Neuronal stem cell (in vitro differentiated cells): ENCODE measurements at regions not wholly inside any gene's neighbourhood (a gene's known extent, or its start where the extent isn't known, plus 50 kb on each side); places are given as distances from the start of the nearest gene placed in this dataset.

Experiments used
- DNase-seq: peaks from one replicate; pipeline ENCODE4 v3.0.0-alpha.2; 2013; ENCODE audit warnings: low spot score
- H2AFZ ChIP-seq: one replicate; pipeline ENCODE4 v1.6.1; 2013; ENCODE audit warnings: mild to moderate bottlenecking, low read length, inconsistent platforms
- H2AK5ac ChIP-seq: 2 replicates; pipeline ENCODE4 v1.6.1; 2013; ENCODE audit warnings: low read depth, mild to moderate bottlenecking, inconsistent platforms, low read length, moderate library complexity, mixed read lengths
- H2BK120ac ChIP-seq: 2 replicates; pipeline ENCODE4 v1.6.1; 2013; ENCODE audit warnings: low read depth, mild to moderate bottlenecking, inconsistent platforms, low read length, moderate library complexity, mixed read lengths
- H2BK12ac ChIP-seq: one replicate; pipeline ENCODE4 v1.6.1; 2013; ENCODE audit warnings: low read length, inconsistent platforms
- H2BK15ac ChIP-seq: 2 replicates; pipeline ENCODE4 v1.6.1; 2013; ENCODE audit warnings: mild to moderate bottlenecking, low read length, inconsistent platforms, mixed read lengths
- H2BK5ac ChIP-seq: one replicate; pipeline ENCODE4 v1.6.1; 2013; ENCODE audit warnings: inconsistent platforms, mild to moderate bottlenecking, low read length, moderate library complexity
- H3K14ac ChIP-seq: one replicate; pipeline ENCODE4 v1.6.1; 2013; ENCODE audit warnings: low read length, inconsistent platforms
- H3K18ac ChIP-seq: 2 replicates; pipeline ENCODE4 v1.6.1; 2013; ENCODE audit warnings: low read length, inconsistent platforms
- H3K23ac ChIP-seq: 2 replicates; pipeline ENCODE4 v1.6.1; 2013; ENCODE audit warnings: low read depth, mild to moderate bottlenecking, mixed read lengths, low read length, inconsistent platforms; ENCODE audit not compliant: poor library complexity
- H3K27ac ChIP-seq: replicated peaks from 3 replicates; pipeline ENCODE4 v1.5.1; 2013; ENCODE audit warnings: low read length, inconsistent platforms
- H3K27me3 ChIP-seq, 3 experiments: 2 replicates each; pipeline ENCODE4 v1.6.1; 2013; ENCODE audit warnings: low read length in 3 of 3, mild to moderate bottlenecking in 2 of 3, inconsistent platforms in 1 of 3, low read depth in 1 of 3, mixed read lengths in 1 of 3, moderate library complexity in 1 of 3; ENCODE audit not compliant: control insufficient read depth in 3 of 3, insufficient read depth in 3 of 3
- H3K36me3 ChIP-seq, 2 donors: replicated peaks in 1 of 2; 2 replicates each; pipeline ENCODE4 v1.6.1; 2013; ENCODE audit warnings: low read length in 2 of 2; ENCODE audit not compliant: control insufficient read depth in 2 of 2, insufficient read depth in 2 of 2
- H3K4ac ChIP-seq: 2 replicates; pipeline ENCODE4 v1.6.1; 2013; ENCODE audit warnings: inconsistent platforms, mild to moderate bottlenecking, low read length, moderate library complexity
- H3K4me1 ChIP-seq, 2 donors: 1 replicate in 1 of 2; 2 replicates in 1 of 2; pipeline ENCODE4 v1.6.1; 2013; ENCODE audit warnings: low read length in 2 of 2, low read depth in 1 of 2; ENCODE audit not compliant: control insufficient read depth in 2 of 2, insufficient read depth in 1 of 2
- H3K4me2 ChIP-seq: one replicate; pipeline ENCODE4 v1.6.1; 2013; ENCODE audit warnings: mild to moderate bottlenecking, low read length, inconsistent platforms; ENCODE audit not compliant: insufficient read depth, poor library complexity, severe bottlenecking
- H3K4me3 ChIP-seq, 2 donors: 2 replicates each; pipeline ENCODE4 v1.5.1; 2013; ENCODE audit warnings: low read length in 2 of 2, mild to moderate bottlenecking in 2 of 2, inconsistent platforms in 1 of 2, moderate library complexity in 1 of 2
- H3K79me1 ChIP-seq: one replicate; pipeline ENCODE4 v1.6.1; 2013; ENCODE audit warnings: low read depth, mild to moderate bottlenecking, inconsistent platforms, low read length, moderate library complexity
- H3K9ac ChIP-seq: one replicate; pipeline ENCODE4 v1.6.1; 2013; ENCODE audit warnings: mild to moderate bottlenecking, low read depth, low read length, inconsistent platforms; ENCODE audit not compliant: poor library complexity
- H3K9me3 ChIP-seq, 2 donors: replicated peaks in 1 of 2; 2 replicates each; pipeline versions ENCODE3 to v1.6.1; 2013; ENCODE audit warnings: low read length in 2 of 2, mild to moderate bottlenecking in 2 of 2, inconsistent platforms in 1 of 2, low read depth in 1 of 2, mixed read lengths in 1 of 2, moderate library complexity in 1 of 2; ENCODE audit not compliant: control insufficient read depth in 2 of 2, insufficient read depth in 1 of 2
- H4K8ac ChIP-seq: one replicate; pipeline ENCODE4 v1.6.1; 2013; ENCODE audit warnings: low read depth, mild to moderate bottlenecking, inconsistent platforms, low read length, moderate library complexity
- H4K91ac ChIP-seq: one replicate; pipeline ENCODE4 v1.6.1; 2013; ENCODE audit warnings: low read length, low read depth, mild to moderate bottlenecking, inconsistent platforms; ENCODE audit not compliant: poor library complexity
- WGBS, 2 donors: extraction: QIAGEN DNeasy Blood & Tissue Kit; methylation state at CpG; one replicate each; pipeline ENCODE4 v1.1.7; 2013; ENCODE audit warnings: missing lambda C conversion rate in 2 of 2, mixed read lengths in 1 of 2; ENCODE audit not compliant: insufficient read length in 2 of 2, insufficient replicate concordance in 1 of 2; ENCODE audit errors: extremely low coverage in 2 of 2; 5-methylcytosine and 5-hydroxymethylcytosine counted together

DNA sequence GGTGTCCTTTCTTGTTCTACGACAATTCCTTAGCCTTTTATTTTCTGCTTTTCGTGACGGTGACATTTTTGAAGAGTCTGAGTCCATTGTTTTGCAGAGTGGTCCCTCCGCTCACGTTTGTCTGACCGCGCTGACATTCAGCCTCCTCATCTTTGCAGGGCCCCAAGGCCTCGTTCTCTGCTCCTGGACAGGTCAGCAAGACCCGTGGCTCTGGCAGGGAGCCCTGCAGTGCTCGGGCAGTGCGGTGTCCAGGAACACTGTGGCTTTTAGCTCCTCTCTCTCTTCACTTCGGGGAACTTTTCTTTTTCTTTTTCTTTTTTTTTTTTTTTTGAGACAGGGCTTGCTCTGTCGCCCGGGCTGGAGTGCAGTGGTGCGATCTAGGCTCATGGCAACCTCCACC lies 142.5 kb downstream of the DNAJB6 start:
- Histone ChIP-seq H4K8ac (no peak overlapping the region), H2BK5ac (no peak overlapping the region), H3K9ac (no peak overlapping the region), H2AFZ (no peak overlapping the region), H3K27ac (no peak overlapping the region), H2BK120ac (no peak overlapping the region), H3K18ac (no peak overlapping the region), H3K14ac (no peak overlapping the region), H3K36me3 (peaks cover 0 to 4% of the 10 kb centered on the region in 2 donors), H3K4me1 (no peaks in the 10 kb centered on the region), H3K4me3 (no peak overlapping the region), H2AK5ac (no peak overlapping the region), H3K79me1 (peaks cover 5% of the 10 kb centered on the region), H3K4ac (no peak overlapping the region), H2BK12ac (no peak overlapping the region), H3K4me2 (no peak overlapping the region), H3K9me3 (peaks cover 5 to 12% of the 10 kb centered on the region in 2 donors), H3K23ac (no peak overlapping the region), H2BK15ac (no peak overlapping the region), H3K27me3 (peaks cover 0 to 9% (median 0%) of the 10 kb centered on the region in 3 experiments), H4K91ac (no peak overlapping the region)
- no CpG with 5 or more reads among the region's 15 CpGs for WGBS, 2 donors
- DNase-seq: no peak

DNA sequence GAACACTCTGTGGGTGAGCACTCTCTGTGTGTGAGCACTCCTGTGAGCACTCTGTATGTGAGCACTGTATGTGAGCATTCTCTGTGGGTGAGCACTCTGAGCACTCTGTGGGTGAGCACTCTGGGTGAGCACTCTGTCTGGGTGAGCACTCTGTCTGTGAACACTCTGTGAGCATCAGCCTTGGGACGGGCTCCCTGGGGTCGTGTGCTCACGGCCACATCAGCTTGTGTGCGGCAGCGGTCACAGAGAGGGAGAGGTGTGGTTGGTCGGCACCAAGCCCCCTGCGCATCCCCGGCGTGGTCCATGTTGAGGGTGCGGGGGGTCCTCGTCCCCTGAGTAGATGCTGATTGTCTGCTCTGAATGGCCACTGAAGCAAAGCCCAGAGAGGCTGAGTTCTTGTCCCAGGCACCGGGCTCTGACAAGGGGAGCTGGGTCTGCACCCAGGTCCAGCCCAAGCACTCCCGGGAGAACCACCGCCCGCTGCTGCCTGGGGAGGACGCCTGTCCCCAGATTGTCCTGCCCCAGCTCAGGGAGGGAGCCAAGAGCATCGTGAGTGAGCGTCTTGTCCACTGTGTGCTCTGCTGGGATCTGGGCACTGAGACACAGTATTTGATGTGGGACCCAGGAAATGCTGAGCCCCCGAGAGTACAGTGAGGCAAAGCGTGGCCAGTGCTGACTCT lies 143.7 kb downstream of the DNAJB6 start:
- H2BK120ac ChIP-seq: no peak overlapping the region
- H3K14ac ChIP-seq: peak overlapping the region; percentile 40
- WGBS, 2 donors: no CpG with 5 or more reads among the region's 20 CpGs
- H2BK15ac ChIP-seq: no peak overlapping the region
- no peak overlapping the region for H4K91ac ChIP-seq
- H3K36me3 ChIP-seq: peaks cover 0 to 4% of the 10 kb centered on the region in 2 donors
- peaks cover 5% of the 10 kb centered on the region for H3K79me1 ChIP-seq
- H2AFZ ChIP-seq: no peak overlapping the region
- peak overlapping the region; percentile 54 for H2AK5ac ChIP-seq
- no peak overlapping the region for H2BK12ac ChIP-seq
- H3K27me3 ChIP-seq: peaks cover 0 to 8% (median 0%) of the 10 kb centered on the region in 3 experiments
- peak overlapping the region; percentile 58 for H3K23ac ChIP-seq
- H3K9me3 ChIP-seq: peaks cover 0 to 9% of the 10 kb centered on the region in 2 donors
- H4K8ac ChIP-seq: no peak overlapping the region
- no peak overlapping the region for H3K4me3 ChIP-seq
- H3K18ac ChIP-seq: peak overlapping the region; percentile 92
- no peak for DNase-seq
- no peak overlapping the region for H3K4me2 ChIP-seq
- H3K9ac ChIP-seq: no peak overlapping the region
- H3K4me1 ChIP-seq: no peaks in the 10 kb centered on the region
- H3K4ac ChIP-seq: no peak overlapping the region
- H3K27ac ChIP-seq: no peak overlapping the region
- H2BK5ac ChIP-seq: no peak overlapping the region

DNA sequence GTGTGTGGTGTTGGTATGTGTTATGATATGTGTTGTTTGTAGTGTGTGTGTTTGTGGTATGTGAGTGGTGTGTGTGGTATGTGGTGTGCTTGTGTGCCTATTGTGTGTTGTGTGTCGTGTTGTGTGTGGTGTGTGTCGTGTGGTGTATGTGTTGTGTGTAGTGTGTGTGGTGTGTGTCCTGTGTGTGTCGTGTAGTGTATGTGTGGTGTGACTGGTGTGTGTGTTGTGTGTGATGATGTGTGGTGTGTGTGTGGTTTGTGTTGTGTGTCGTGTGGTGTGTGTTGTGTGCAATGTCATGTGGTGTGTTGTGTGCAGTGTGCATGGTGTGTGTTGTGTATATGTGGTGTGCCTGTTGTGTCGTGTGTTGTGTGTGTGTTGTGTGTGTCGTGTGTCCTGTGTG lies 144.6 kb downstream of the DNAJB6 start:
- H3K79me1 ChIP-seq: peaks cover 5% of the 10 kb centered on the region
- H3K9ac ChIP-seq: no peak overlapping the region
- no peak overlapping the region for H3K23ac ChIP-seq
- H3K14ac ChIP-seq: peak overlapping the region; percentile 67
- H4K8ac ChIP-seq: peak overlapping the region; percentile 45
- H2BK5ac ChIP-seq: no peak overlapping the region
- H2BK15ac ChIP-seq: no peak overlapping the region
- peak overlapping the region in 1 of 2 donors; percentile 62 for H3K4me3 ChIP-seq
- H3K36me3 ChIP-seq: peaks cover 0 to 4% of the 10 kb centered on the region in 2 donors
- H2AK5ac ChIP-seq: no peak overlapping the region
- 100% methylated on average over 3 of the region's 6 CpGs; no CpG with 5 or more reads in 1 of the 2 donors for WGBS, 2 donors
- no peak overlapping the region for H2AFZ ChIP-seq
- H2BK12ac ChIP-seq: peak overlapping the region; percentile 69
- H4K91ac ChIP-seq: peak overlapping the region; percentile 69
- DNase-seq: no peak
- H3K27ac ChIP-seq: no peak overlapping the region
- peak overlapping the region; percentile 59 for H3K4ac ChIP-seq
- no peak overlapping the region for H3K4me2 ChIP-seq
- H3K9me3 ChIP-seq: peaks cover 0 to 9% of the 10 kb centered on the region in 2 donors
- no peak overlapping the region for H3K18ac ChIP-seq
- H3K27me3 ChIP-seq: peaks cover 0 to 8% (median 0%) of the 10 kb centered on the region in 3 experiments
- peaks cover 0 to 4% of the 10 kb centered on the region in 2 donors for H3K4me1 ChIP-seq
- H2BK120ac ChIP-seq: no peak overlapping the region

DNA sequence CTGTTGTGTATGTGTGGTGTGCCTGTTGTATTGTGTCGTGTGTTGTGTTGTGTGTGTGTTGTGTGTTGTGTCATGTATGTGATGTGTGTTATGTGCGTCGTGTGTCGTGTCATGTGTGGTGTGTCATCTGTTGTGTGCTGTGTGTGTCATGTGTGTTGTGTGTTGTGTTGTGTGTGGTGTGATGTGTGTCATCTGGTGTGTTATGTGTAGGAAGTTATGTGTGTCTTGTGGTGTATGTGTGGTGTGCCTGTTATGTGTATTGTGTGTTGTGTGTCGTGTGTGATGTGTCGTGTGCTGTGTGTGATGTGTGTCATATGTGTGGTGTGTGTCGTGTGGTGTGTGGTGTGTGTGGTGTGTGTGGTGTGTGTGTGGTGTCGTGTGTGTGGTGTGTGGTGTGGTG lies 145.2 kb downstream of the DNAJB6 start:
- H3K27me3 ChIP-seq: peaks cover 0 to 8% (median 0%) of the 10 kb centered on the region in 3 experiments
- 100% methylated on average over 2 of the region's 8 CpGs; no CpG with 5 or more reads in 1 of the 2 donors for WGBS, 2 donors

More for the DNA sequence above, 145.2 kb downstream of the DNAJB6 start:
- H3K9me3 ChIP-seq: peaks cover 0 to 9% of the 10 kb centered on the region in 2 donors
- peaks cover 0 to 4% of the 10 kb centered on the region in 2 donors for H3K4me1 ChIP-seq
- peaks cover 0 to 4% of the 10 kb centered on the region in 2 donors for H3K36me3 ChIP-seq
- peaks cover 5% of the 10 kb centered on the region for H3K79me1 ChIP-seq
- H2BK12ac ChIP-seq: no peak overlapping the region
- H3K4me3 ChIP-seq: peak overlapping the region in 1 of 2 donors; percentile 69
- peak overlapping the region; percentile 69 for H4K91ac ChIP-seq
- H2BK120ac ChIP-seq: no peak overlapping the region
- no peak overlapping the region for H2AFZ ChIP-seq
- peak overlapping the region; percentile 44 for H3K23ac ChIP-seq
- no peak overlapping the region for H3K4ac ChIP-seq
- H3K9ac ChIP-seq: peak overlapping the region; percentile 81
- H3K18ac ChIP-seq: no peak overlapping the region
- H2BK15ac ChIP-seq: no peak overlapping the region
- no peak overlapping the region for H2AK5ac ChIP-seq
- H3K4me2 ChIP-seq: no peak overlapping the region
- H2BK5ac ChIP-seq: no peak overlapping the region
- no peak overlapping the region for H3K27ac ChIP-seq
- peak overlapping the region; percentile 14 for H3K14ac ChIP-seq
- DNase-seq: no peak
- H4K8ac ChIP-seq: no peak overlapping the region
